GM10266 (cell line): ENCODE measurements at regions not wholly inside any gene's neighbourhood (a gene's known extent, or its start where the extent isn't known, plus 50 kb on each side); places are given as distances from the start of the nearest gene placed in this dataset.

Experiments used
- DNase-seq: peaks from one replicate; pipeline ENCODE4 v3.0.0; 2012; ENCODE audit errors: extremely low spot score
- CTCF ChIP-seq: IDR thresholded peaks from 2 replicates; pipeline ENCODE4 v1.5.1; 2012; ENCODE audit warnings: mild to moderate bottlenecking, low read depth; ENCODE audit not compliant: control insufficient read depth, insufficient read depth; ENCODE audit errors: missing control alignments

DNA sequence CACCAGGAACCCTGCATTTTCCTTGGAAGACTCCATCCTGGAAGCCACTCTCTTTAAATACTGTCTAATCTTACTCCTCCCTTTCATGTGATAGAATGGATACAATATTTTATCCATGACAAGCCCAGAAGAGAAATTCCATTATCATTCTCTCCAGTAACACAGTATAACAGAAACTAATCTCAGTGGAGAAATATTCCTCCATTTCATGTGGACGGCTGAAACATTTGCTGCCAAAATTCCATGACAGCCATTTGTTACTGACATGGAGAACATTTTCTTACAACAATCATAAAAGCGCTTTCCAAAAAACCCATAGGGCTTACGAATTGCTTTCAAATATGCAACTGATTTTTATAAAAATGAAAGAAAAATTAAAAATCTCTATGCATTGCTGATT, 392.8 kb upstream of the KLF6 start:
- TF ChIP-seq CTCF, result no peak

GRCh38 chr10:4176500-4177281, 391.7 kb upstream of the KLF6 start:
- no peak for TF ChIP-seq CTCF
- DNase-seq, result no peak

More for the DNA sequence above, 392.8 kb upstream of the KLF6 start:
- no peak for DNase-seq

DNA sequence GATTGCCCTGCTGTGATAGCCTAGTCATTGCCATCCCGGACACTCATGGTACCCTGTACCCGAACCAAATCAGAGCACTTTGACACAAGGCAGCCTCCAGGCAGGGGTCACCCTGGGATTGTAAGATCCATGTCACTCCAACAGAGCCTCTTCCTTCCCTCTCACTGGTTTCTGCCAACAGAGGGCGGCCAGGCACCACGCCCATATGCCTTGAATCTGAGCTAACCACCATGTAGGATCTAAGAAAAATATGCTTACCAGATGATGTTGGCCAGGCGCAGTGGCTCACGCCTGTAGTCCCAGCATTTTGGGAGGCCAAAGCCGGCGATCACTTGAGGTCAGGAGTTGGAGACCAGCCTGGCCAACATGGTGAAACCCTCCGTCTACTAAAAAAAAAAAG, 389.2 kb upstream of the KLF6 start:
- no peak for TF ChIP-seq CTCF
- DNase-seq, result no peak

GRCh38 chr10:4170633-4171314, 385.8 kb upstream of the KLF6 start:
- DNase-seq, result no peak
- TF ChIP-seq CTCF, result no peak

- no peak for TF ChIP-seq CTCF
Observed at GRCh38 chr10:4170181-4170580, 385.2 kb upstream of the KLF6 start.

GRCh38 chr10:4169448-4169847, 384.4 kb upstream of the KLF6 start:
- no peak for DNase-seq
- TF ChIP-seq CTCF, result no peak

More at GRCh38 chr10:4170181-4170580, 385.2 kb upstream of the KLF6 start:
- DNase-seq, result no peak

GRCh38 chr10:4167216-4167615, 382.2 kb upstream of the KLF6 start:
- DNase-seq, result no peak
- no peak for TF ChIP-seq CTCF
